Liver (tissue), 8 donors: ENCODE measurements at regions not wholly inside any gene's neighbourhood (a gene's known extent, or its start where the extent isn't known, plus 50 kb on each side); places are given as distances from the start of the nearest gene placed in this dataset.

ENCODE experiments used
- DNase-seq: peaks from one replicate; pipeline ENCODE4 v3.0.0-alpha.2; 2017; ENCODE audit warnings: low spot score
- H3K27ac ChIP-seq, 2 donors: one replicate each; pipeline ENCODE4 v1.7.0; 2013; ENCODE audit warnings: inconsistent platforms in 2 of 2, low read length in 2 of 2, control low read depth in 1 of 2, low read depth in 1 of 2, mild to moderate bottlenecking in 1 of 2
- H3K27me3 ChIP-seq, 4 donors: one replicate each; pipeline versions ENCODE4 v1.6.1 to v1.7.0; 2013; ENCODE audit warnings: low read length in 3 of 4, inconsistent platforms in 1 of 4, mild to moderate bottlenecking in 1 of 4, moderate library complexity in 1 of 4; ENCODE audit not compliant: control insufficient read depth in 4 of 4, insufficient read depth in 4 of 4
- H3K36me3 ChIP-seq, 4 donors: one replicate each; pipeline versions ENCODE4 v1.6.1 to v1.7.0; 2013; ENCODE audit warnings: low read length in 3 of 4, mild to moderate bottlenecking in 3 of 4, low read depth in 1 of 4, moderate library complexity in 1 of 4; ENCODE audit not compliant: control insufficient read depth in 4 of 4, insufficient read depth in 3 of 4
- H3K4me1 ChIP-seq, 4 donors: one replicate each; pipeline versions ENCODE4 v1.6.1 to v1.7.0; 2013; ENCODE audit warnings: low read length in 3 of 4, mild to moderate bottlenecking in 3 of 4, moderate library complexity in 1 of 4; ENCODE audit not compliant: control insufficient read depth in 4 of 4, insufficient read depth in 4 of 4
- H3K4me3 ChIP-seq, 3 donors: one replicate each; pipeline versions ENCODE4 v1.6.1 to v1.7.0; 2013; ENCODE audit warnings: low read length in 3 of 3, control low read depth in 1 of 3, low read depth in 1 of 3, mild to moderate bottlenecking in 1 of 3
- H3K9ac ChIP-seq, 2 donors: one replicate each; pipeline ENCODE4 v1.7.0; 2013; ENCODE audit warnings: low read length in 2 of 2, mild to moderate bottlenecking in 2 of 2, moderate library complexity in 2 of 2, control low read depth in 1 of 2, low read depth in 1 of 2
- H3K9me3 ChIP-seq, 4 donors: one replicate each; pipeline versions ENCODE4 v1.6.1 to v1.7.0; 2013; ENCODE audit warnings: low read length in 3 of 4; ENCODE audit not compliant: control insufficient read depth in 4 of 4
- ATF3 ChIP-seq: IDR thresholded peaks from 2 replicates; pipeline ENCODE4 v1.6.1; 2016; ENCODE audit warnings: antibody characterized with exemption
- EGR1 ChIP-seq, 2 donors: IDR thresholded peaks; 2 replicates each; pipeline ENCODE4 v1.6.1; 2016 to 2018; ENCODE audit warnings: antibody characterized with exemption in 2 of 2, low read depth in 2 of 2
- FOXA1 ChIP-seq: IDR thresholded peaks from 2 replicates; pipeline ENCODE4 v1.6.1; 2016; ENCODE audit warnings: antibody characterized with exemption
- GABPA ChIP-seq, 2 donors: IDR thresholded peaks in 1 of 2; conservative IDR thresholded peaks in 1 of 2; 2 replicates each; pipeline ENCODE4 v1.6.1; 2016; ENCODE audit warnings: antibody characterized with exemption in 2 of 2, mild to moderate bottlenecking in 1 of 2, moderate library complexity in 1 of 2
- HNF4A ChIP-seq, 2 donors: conservative IDR thresholded peaks; 2 replicates each; pipeline ENCODE4 v1.6.1; 2016; ENCODE audit warnings: antibody characterized with exemption in 2 of 2, mild to moderate bottlenecking in 2 of 2
- JUND ChIP-seq, 2 donors: IDR thresholded peaks; 2 replicates each; pipeline ENCODE4 v1.6.1; 2016; ENCODE audit warnings: antibody characterized with exemption in 2 of 2
- MAX ChIP-seq: IDR thresholded peaks from 2 replicates; pipeline ENCODE4 v1.6.1; 2016; ENCODE audit warnings: antibody characterized with exemption
- NR2F2 ChIP-seq: IDR thresholded peaks from 2 replicates; pipeline ENCODE4 v1.6.1; 2016; ENCODE audit warnings: antibody characterized with exemption
- RAD21 ChIP-seq, 2 donors: IDR thresholded peaks; 2 replicates each; pipeline ENCODE4 v1.6.1; 2016; ENCODE audit warnings: antibody characterized with exemption in 2 of 2, mild to moderate bottlenecking in 2 of 2
- RXRA ChIP-seq, 2 donors: IDR thresholded peaks; 2 replicates each; pipeline ENCODE4 v1.6.1; 2017 to 2018; ENCODE audit warnings: antibody characterized with exemption in 2 of 2, mild to moderate bottlenecking in 1 of 2
- SP1 ChIP-seq: IDR thresholded peaks from 2 replicates; pipeline ENCODE4 v1.6.1; 2018; ENCODE audit warnings: antibody characterized with exemption, mild to moderate bottlenecking
- TAF1 ChIP-seq: conservative IDR thresholded peaks from 2 replicates; pipeline ENCODE4 v1.6.1; 2016; ENCODE audit warnings: antibody characterized with exemption, mild to moderate bottlenecking
- ZBTB33 ChIP-seq: IDR thresholded peaks from 2 replicates; pipeline ENCODE4 v1.6.1; 2016; ENCODE audit warnings: antibody characterized with exemption
- WGBS: extraction: QIAGEN DNeasy Blood & Tissue Kit; methylation state at CpG from one replicate; pipeline ENCODE4 v1.1.7; 2013; 5-methylcytosine and 5-hydroxymethylcytosine counted together
- TF ChIP-seq, protein P1 (sequence below): fragments of 150-350 bp; IDR thresholded peaks from 2 replicates; pipeline ENCODE4 v1.5.1; 2017; ENCODE audit warnings: improper control_type of control experiment, low read depth, low read length; ENCODE audit not compliant: missing input control
- donor health status: healthy.
- donor health status: healthy.
- donor health status: healthy.
- donor health status: healthy.
- donor health status: healthy.

DNA sequence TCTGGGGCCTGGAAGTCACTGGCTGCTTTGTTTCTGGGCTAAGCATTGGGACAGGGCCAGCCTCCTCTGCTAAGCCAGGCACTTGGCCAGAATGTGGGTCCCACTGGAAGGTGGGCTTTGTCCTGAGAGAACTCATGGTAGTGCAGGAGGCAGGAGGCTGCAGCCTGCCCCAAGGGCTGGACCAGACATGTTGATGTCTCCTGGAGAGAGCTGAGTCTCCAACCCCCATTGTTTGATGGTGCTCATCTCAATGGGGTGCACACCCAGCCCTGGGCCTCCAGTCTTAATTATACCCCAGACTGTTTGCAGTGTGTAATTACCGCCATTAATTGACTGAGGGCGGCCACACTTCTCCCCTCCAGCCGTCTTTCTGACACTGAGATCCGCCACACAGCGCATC, 220.5 kb upstream of the PMEPA1 start (continued):
- TF ChIP-seq SP1 (no peak), MAX (no peak), EGR1 (IDR thresholded peaks at IDR 0.05; ENCODE audit: low read depth in 2 of 2) (no peak), RAD21 (IDR thresholded peaks at IDR 0.05) (no peak), FOXA1 (no peak)
- TF ChIP-seq, protein P1, sequence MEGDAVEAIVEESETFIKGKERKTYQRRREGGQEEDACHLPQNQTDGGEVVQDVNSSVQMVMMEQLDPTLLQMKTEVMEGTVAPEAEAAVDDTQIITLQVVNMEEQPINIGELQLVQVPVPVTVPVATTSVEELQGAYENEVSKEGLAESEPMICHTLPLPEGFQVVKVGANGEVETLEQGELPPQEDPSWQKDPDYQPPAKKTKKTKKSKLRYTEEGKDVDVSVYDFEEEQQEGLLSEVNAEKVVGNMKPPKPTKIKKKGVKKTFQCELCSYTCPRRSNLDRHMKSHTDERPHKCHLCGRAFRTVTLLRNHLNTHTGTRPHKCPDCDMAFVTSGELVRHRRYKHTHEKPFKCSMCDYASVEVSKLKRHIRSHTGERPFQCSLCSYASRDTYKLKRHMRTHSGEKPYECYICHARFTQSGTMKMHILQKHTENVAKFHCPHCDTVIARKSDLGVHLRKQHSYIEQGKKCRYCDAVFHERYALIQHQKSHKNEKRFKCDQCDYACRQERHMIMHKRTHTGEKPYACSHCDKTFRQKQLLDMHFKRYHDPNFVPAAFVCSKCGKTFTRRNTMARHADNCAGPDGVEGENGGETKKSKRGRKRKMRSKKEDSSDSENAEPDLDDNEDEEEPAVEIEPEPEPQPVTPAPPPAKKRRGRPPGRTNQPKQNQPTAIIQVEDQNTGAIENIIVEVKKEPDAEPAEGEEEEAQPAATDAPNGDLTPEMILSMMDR: no peak

DNA sequence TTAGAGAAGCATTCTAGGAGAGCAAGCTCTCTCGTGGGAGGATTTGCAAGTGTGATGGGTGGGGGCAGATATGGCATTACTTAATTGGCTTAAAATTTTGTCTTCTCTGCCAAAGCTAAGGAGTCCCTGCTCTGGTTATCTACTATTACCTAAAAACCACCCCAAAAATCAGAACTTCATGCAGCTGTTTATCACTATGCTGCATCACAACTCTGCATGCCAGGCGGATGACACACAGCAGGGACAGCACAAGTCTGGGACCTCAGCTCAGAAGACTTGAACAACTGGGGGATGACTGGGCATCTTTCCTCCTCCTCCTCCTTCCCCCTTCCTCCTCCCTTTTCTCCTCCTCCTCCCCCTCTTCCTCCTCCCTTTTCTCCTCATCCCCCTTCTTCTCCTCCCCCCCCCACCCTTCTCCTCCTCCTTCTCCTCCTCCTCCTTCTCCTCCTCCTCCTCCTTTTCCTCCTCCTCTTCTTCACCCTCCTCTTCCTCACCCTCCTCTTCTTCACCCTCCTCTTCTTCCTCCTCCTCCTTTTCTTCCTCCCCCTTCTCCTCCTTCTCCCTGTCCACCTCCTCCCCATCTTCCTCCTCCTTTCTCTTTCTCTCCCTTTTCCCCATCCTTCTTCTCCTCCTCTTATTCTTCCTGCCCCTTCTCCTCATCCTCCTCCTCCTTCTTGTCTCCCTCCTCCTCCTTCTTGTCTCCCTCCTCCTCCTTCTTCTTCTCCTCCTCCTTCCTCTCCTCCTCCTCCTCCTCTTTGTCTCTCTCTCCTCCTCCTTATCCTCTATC, 218.6 kb upstream of the PMEPA1 start:
- H3K27me3 ChIP-seq: no peaks in the 10 kb centered on the region
- H3K27ac ChIP-seq: no peak overlapping the region
- H3K4me1 ChIP-seq: no peaks in the 10 kb centered on the region
- WGBS: 75% methylated on average over 2 of the region's 2 CpGs
- no peaks in the 10 kb centered on the region for H3K36me3 ChIP-seq
- H3K9ac ChIP-seq: no peak overlapping the region
- no peak for TF ChIP-seq ZBTB33
- no peak for TF ChIP-seq ATF3
- no peak for TF ChIP-seq RXRA (IDR thresholded peaks at IDR 0.05)
- TF ChIP-seq MAX: no peak
- TF ChIP-seq GABPA (IDR thresholded peaks at IDR 0.05 in 1 of 2, conservative IDR thresholded peaks at IDR 0.05 in 1 of 2): no peak
- TF ChIP-seq TAF1: no peak
- no peak for TF ChIP-seq RAD21 (IDR thresholded peaks at IDR 0.05)
- no peak for TF ChIP-seq SP1
- TF ChIP-seq NR2F2: no peak
- TF ChIP-seq HNF4A (conservative IDR thresholded peaks at IDR 0.05): no peak
- TF ChIP-seq, protein P1: no peak
- no peak for TF ChIP-seq EGR1 (IDR thresholded peaks at IDR 0.05; ENCODE audit: low read depth in 2 of 2)
- no peak for TF ChIP-seq JUND (IDR thresholded peaks at IDR 0.05)
- TF ChIP-seq FOXA1: no peak
- no peak overlapping the region for H3K4me3 ChIP-seq
- no peak for DNase-seq
- peaks cover 0 to 5% (median 4%) of the 10 kb centered on the region in 4 donors for H3K9me3 ChIP-seq
